HepG2 (cell line): ENCODE measurements at regions not wholly inside any gene's neighbourhood (a gene's known extent, or its start where the extent isn't known, plus 50 kb on each side); places are given as distances from the start of the nearest gene placed in this dataset.

Experiments
- ATAC-seq: fragments of 200-7000 bp; cut with Tn5 transposase; 3 replicates; pipeline ENCODE4 v1.9.1; 2020; ENCODE audit warnings: mild to moderate bottlenecking, moderate library complexity
- BruUV-seq: library from RNA; stranded (reverse); fragments of 400-500 nt; replicated peaks from 2 replicates; lab custom pipeline; 2021; lab: Mats Ljungman, UMichigan
- CTCF ChIA-PET: fragments of 300-600 bp; formaldehyde crosslinking; extraction: SDS; loops from one replicate; lab custom pipeline; 2021; ENCODE audit warnings: low total read pairs, inconsistent platforms, low intra/inter-chr PET ratio; lab: Yijun Ruan, JAX
- POLR2A ChIA-PET: fragments of 350-600 bp; sonication (Branson Sonifier 250); formaldehyde crosslinking; loops from one replicate; lab custom pipeline; 2020; ENCODE audit warnings: antibody characterized with exemption, inconsistent platforms; lab: Yijun Ruan, JAX
- DNase-seq: peaks from one replicate; pipeline ENCODE4 v3.0.0-alpha.2; 2015; ENCODE audit warnings: low spot score
- FAIRE-seq: peaks from 3 replicates; lab custom pipeline; 2011; peaks lifted over from hg19 to GRCh38; lab: Jason Lieb, UNC
- H2AFZ ChIP-seq: one replicate; pipeline ENCODE4 v1.6.1; 2011; ENCODE audit warnings: low read length, inconsistent platforms
- H3K27ac ChIP-seq: fragments of 300-600 bp; 3 replicates; pipeline ENCODE4 v1.8.0; 2011; ENCODE audit warnings: mixed run types, mild to moderate bottlenecking, mixed read lengths, low read length, inconsistent platforms; ENCODE audit not compliant: insufficient read depth; ENCODE audit errors: extremely low read length
- H3K27me3 ChIP-seq, 2 experiments: fragments of 200-600 bp in 1 of 2; 2 replicates in 1 of 2; 3 replicates in 1 of 2; pipeline versions ENCODE4 v1.6.0 to v1.8.0; 2011; ENCODE audit warnings: low read length in 2 of 2, mild to moderate bottlenecking in 2 of 2, moderate library complexity in 2 of 2, inconsistent platforms in 1 of 2; ENCODE audit not compliant: insufficient read depth in 2 of 2, control insufficient read depth in 1 of 2
- H3K36me3 ChIP-seq, 2 experiments: fragments of 200-600 bp in 1 of 2; replicated peaks in 1 of 2; 2 replicates in 1 of 2; 3 replicates in 1 of 2; pipeline versions ENCODE4 v1.5.1 to v1.8.0; 2011; ENCODE audit warnings: low read length in 2 of 2, inconsistent platforms in 1 of 2; ENCODE audit not compliant: insufficient read depth in 2 of 2, control insufficient read depth in 1 of 2
- H3K4me1 ChIP-seq: 2 replicates; pipeline ENCODE4 v1.5.1; 2012; ENCODE audit warnings: low read length, inconsistent platforms; ENCODE audit not compliant: insufficient read depth
- H3K4me2 ChIP-seq: 2 replicates; pipeline ENCODE4 v1.6.0; 2011; ENCODE audit warnings: low read depth, low read length, inconsistent platforms
- H3K4me3 ChIP-seq, 3 experiments: fragments of 200-600 bp in 1 of 3; sonication (generic), shearing (Covaris generic) in 1 of 3; replicated peaks in 1 of 3; 2 replicates each; pipeline ENCODE4 v1.5.1; 2011 to 2016; ENCODE audit warnings: low read length in 3 of 3, inconsistent platforms in 2 of 3, low read depth in 2 of 3, mild to moderate bottlenecking in 2 of 3, control low read depth in 1 of 3, mixed read lengths in 1 of 3; ENCODE audit not compliant: insufficient read depth in 1 of 3
- H3K79me2 ChIP-seq: one replicate; pipeline ENCODE4 v1.6.1; 2011; ENCODE audit warnings: low read length, inconsistent platforms; ENCODE audit not compliant: insufficient read depth
- H3K9ac ChIP-seq: 2 replicates; pipeline ENCODE4 v1.6.0; 2011; ENCODE audit warnings: mild to moderate bottlenecking, low read depth, low read length, inconsistent platforms; ENCODE audit not compliant: insufficient read depth
- H3K9me3 ChIP-seq: 2 replicates; pipeline ENCODE4 v1.5.1; 2012; ENCODE audit warnings: mild to moderate bottlenecking, low read length
- H4K20me1 ChIP-seq: 2 replicates; pipeline ENCODE4 v1.6.0; 2011; ENCODE audit warnings: inconsistent platforms, mild to moderate bottlenecking, low read length, moderate library complexity; ENCODE audit not compliant: insufficient read depth
- BCL3 ChIP-seq: sonication (generic); formaldehyde crosslinking; IDR thresholded peaks from 2 replicates; pipeline ENCODE4 v1.5.1; 2020; ENCODE audit warnings: mild to moderate bottlenecking, missing genetic modification reagents, moderate library complexity
- CEBPB ChIP-seq: IDR thresholded peaks from 2 replicates; pipeline ENCODE4 v1.6.1; 2011; ENCODE audit warnings: low read depth, low read length, improper control_type of control experiment, borderline replicate concordance
- ETS1 ChIP-seq: sonication (generic); formaldehyde crosslinking; IDR thresholded peaks from 2 replicates; pipeline ENCODE4 v1.4.0; 2020; ENCODE audit warnings: missing genetic modification reagents
- FOXM1 ChIP-seq: sonication (generic); formaldehyde crosslinking; IDR thresholded peaks from 2 replicates; pipeline ENCODE4 v1.5.0; 2020; ENCODE audit warnings: missing genetic modification reagents
- RARG ChIP-seq: sonication (generic); formaldehyde crosslinking; IDR thresholded peaks from 2 replicates; pipeline ENCODE4 v1.4.0; 2020; ENCODE audit warnings: low read depth, mild to moderate bottlenecking, missing genetic modification reagents
- RNF219 ChIP-seq: sonication (generic); formaldehyde crosslinking; IDR thresholded peaks from 2 replicates; pipeline ENCODE4 v1.5.0; 2020; ENCODE audit warnings: mild to moderate bottlenecking, missing genetic modification reagents
- ZBTB38 ChIP-seq: sonication (generic); formaldehyde crosslinking; IDR thresholded peaks from 2 replicates; pipeline ENCODE4 v1.5.1; 2020; ENCODE audit warnings: mild to moderate bottlenecking, missing genetic modification reagents
- ZNF503 ChIP-seq: sonication (generic); formaldehyde crosslinking; IDR thresholded peaks from 2 replicates; pipeline ENCODE4 v1.4.0; 2020; ENCODE audit warnings: missing genetic modification reagents
- ZNF580 ChIP-seq: IDR thresholded peaks from 2 replicates; pipeline ENCODE4 v1.6.1; 2016; ENCODE audit warnings: low read depth, borderline replicate concordance
- ZNF615 ChIP-seq: sonication (generic); formaldehyde crosslinking; IDR thresholded peaks from 2 replicates; pipeline ENCODE4 v1.5.0; 2020; ENCODE audit warnings: mild to moderate bottlenecking, missing genetic modification reagents, borderline replicate concordance
- WGBS: methylation state at CpG from one replicate; pipeline ENCODE4 v1.1.6; 2017; ENCODE audit warnings: low lambda C conversion rate; 5-methylcytosine and 5-hydroxymethylcytosine counted together
- in situ Hi-C: cut with HindIII; loops from 2 replicates; pipeline ENCODE4 v1.10.0; 2017; ENCODE audit warnings: low pct_unique_long_range_greater_than_20kb; ENCODE audit not compliant: extremely low pct_ligation_motif_present
- intact Hi-C: fragments of 100-400 bp; cut with micrococcal nuclease; formaldehyde crosslinking; loops from one replicate; pipeline ENCODE4 v1.10.0; 2022; ENCODE audit not compliant: unreplicated experiment

GRCh38 chr21:16071761-16072160 is 342.0 kb downstream of the USP25 start:
- 2% methylated on average over 2 of the region's 2 CpGs for WGBS
- no peak overlapping the region for H3K4me3 ChIP-seq
- no peak for TF ChIP-seq RARG (CRISPR knock-in tag)
- TF ChIP-seq ZNF615 (CRISPR knock-in tag), result no peak
- TF ChIP-seq CEBPB, result no peak
- TF ChIP-seq ETS1 (CRISPR knock-in tag), result no peak
- TF ChIP-seq BCL3 (CRISPR knock-in tag), result no peak
- no peak for TF ChIP-seq FOXM1 (CRISPR knock-in tag)
- TF ChIP-seq ZBTB38 (CRISPR knock-in tag), result no peak
- no peak for TF ChIP-seq RNF219 (CRISPR knock-in tag)
- TF ChIP-seq ZNF503 (CRISPR knock-in tag), result no peak
- TF ChIP-seq ZNF580 (CRISPR knock-in tag), result no peak
- no peak for ATAC-seq
- no peak for DNase-seq
- no peaks in the 10 kb centered on the region for H4K20me1 ChIP-seq
- no peaks in the 10 kb centered on the region for H3K36me3 ChIP-seq
- CTCF ChIA-PET, result no interaction called here
- BruUV-seq, result no TSS peak
- no peak overlapping the region for H3K27ac ChIP-seq
- H3K4me1 ChIP-seq, result no peaks in the 10 kb centered on the region
- no peak overlapping the region for H2AFZ ChIP-seq
- in situ Hi-C loops (no loop called here), intact Hi-C loops (no loop called here)
- H3K9me3 ChIP-seq, result no peaks in the 10 kb centered on the region
- FAIRE-seq, result no peak
- no peaks in the 10 kb centered on the region for H3K27me3 ChIP-seq
- no peaks in the 10 kb centered on the region for H3K79me2 ChIP-seq
- POLR2A ChIA-PET, result no interaction called here
- H3K4me2 ChIP-seq, result no peak overlapping the region
- H3K9ac ChIP-seq, result no peak overlapping the region
